Liver (tissue), 3 donors: ENCODE measurements at regions not wholly inside any gene's neighbourhood (a gene's known extent, or its start where the extent isn't known, plus 50 kb on each side); places are given as distances from the start of the nearest gene placed in this dataset.

ENCODE experiments used
- CTCF ChIP-seq: fragments of 150-350 bp; IDR thresholded peaks from 2 replicates; pipeline ENCODE4 v1.5.1; 2017; ENCODE audit warnings: improper control_type of control experiment, low read depth, low read length; ENCODE audit not compliant: missing input control
- HNF4A ChIP-seq, 2 donors: conservative IDR thresholded peaks; 2 replicates each; pipeline ENCODE4 v1.6.1; 2016; ENCODE audit warnings: antibody characterized with exemption in 2 of 2, mild to moderate bottlenecking in 2 of 2
- JUND ChIP-seq, 2 donors: IDR thresholded peaks; 2 replicates each; pipeline ENCODE4 v1.6.1; 2016; ENCODE audit warnings: antibody characterized with exemption in 2 of 2
- MAX ChIP-seq: IDR thresholded peaks from 2 replicates; pipeline ENCODE4 v1.6.1; 2016; ENCODE audit warnings: antibody characterized with exemption
- NR2F2 ChIP-seq: IDR thresholded peaks from 2 replicates; pipeline ENCODE4 v1.6.1; 2016; ENCODE audit warnings: antibody characterized with exemption
- TF ChIP-seq, protein P1 (sequence below): IDR thresholded peaks from 2 replicates; pipeline ENCODE4 v1.6.1; 2016; ENCODE audit warnings: antibody characterized with exemption, mild to moderate bottlenecking
- TF ChIP-seq, protein P2 (sequence below): IDR thresholded peaks from 2 replicates; pipeline ENCODE4 v1.6.1; 2016; ENCODE audit warnings: antibody characterized with exemption
- donor health status: healthy.
- donor health status: healthy.

GRCh38 chr10:58965855-58966254 lies 210.6 kb upstream of the PHYHIPL start:
- TF ChIP-seq HNF4A (conservative IDR thresholded peaks at IDR 0.05) (no peak), CTCF (no peak), JUND (IDR thresholded peaks at IDR 0.05) (no peak), NR2F2 (no peak), MAX (no peak)
- TF ChIP-seq, protein P1, sequence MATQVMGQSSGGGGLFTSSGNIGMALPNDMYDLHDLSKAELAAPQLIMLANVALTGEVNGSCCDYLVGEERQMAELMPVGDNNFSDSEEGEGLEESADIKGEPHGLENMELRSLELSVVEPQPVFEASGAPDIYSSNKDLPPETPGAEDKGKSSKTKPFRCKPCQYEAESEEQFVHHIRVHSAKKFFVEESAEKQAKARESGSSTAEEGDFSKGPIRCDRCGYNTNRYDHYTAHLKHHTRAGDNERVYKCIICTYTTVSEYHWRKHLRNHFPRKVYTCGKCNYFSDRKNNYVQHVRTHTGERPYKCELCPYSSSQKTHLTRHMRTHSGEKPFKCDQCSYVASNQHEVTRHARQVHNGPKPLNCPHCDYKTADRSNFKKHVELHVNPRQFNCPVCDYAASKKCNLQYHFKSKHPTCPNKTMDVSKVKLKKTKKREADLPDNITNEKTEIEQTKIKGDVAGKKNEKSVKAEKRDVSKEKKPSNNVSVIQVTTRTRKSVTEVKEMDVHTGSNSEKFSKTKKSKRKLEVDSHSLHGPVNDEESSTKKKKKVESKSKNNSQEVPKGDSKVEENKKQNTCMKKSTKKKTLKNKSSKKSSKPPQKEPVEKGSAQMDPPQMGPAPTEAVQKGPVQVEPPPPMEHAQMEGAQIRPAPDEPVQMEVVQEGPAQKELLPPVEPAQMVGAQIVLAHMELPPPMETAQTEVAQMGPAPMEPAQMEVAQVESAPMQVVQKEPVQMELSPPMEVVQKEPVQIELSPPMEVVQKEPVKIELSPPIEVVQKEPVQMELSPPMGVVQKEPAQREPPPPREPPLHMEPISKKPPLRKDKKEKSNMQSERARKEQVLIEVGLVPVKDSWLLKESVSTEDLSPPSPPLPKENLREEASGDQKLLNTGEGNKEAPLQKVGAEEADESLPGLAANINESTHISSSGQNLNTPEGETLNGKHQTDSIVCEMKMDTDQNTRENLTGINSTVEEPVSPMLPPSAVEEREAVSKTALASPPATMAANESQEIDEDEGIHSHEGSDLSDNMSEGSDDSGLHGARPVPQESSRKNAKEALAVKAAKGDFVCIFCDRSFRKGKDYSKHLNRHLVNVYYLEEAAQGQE = no peak
- TF ChIP-seq, protein P2, sequence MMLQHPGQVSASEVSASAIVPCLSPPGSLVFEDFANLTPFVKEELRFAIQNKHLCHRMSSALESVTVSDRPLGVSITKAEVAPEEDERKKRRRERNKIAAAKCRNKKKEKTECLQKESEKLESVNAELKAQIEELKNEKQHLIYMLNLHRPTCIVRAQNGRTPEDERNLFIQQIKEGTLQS = no peak
